GM21515 (cell line): ENCODE measurements at regions not wholly inside any gene's neighbourhood (a gene's known extent, or its start where the extent isn't known, plus 50 kb on each side); places are given as distances from the start of the nearest gene placed in this dataset.
A peak's percentile ranks its signal among the peaks of the same experiment; 100 is the strongest.
"Not testable (repeated sequence)": the region's sequence is repeated elsewhere in the genome, so short reads cannot be mapped to it uniquely, and the experiment has no call there.

Experiments
- ATAC-seq: cut with Tn5 transposase; IDR thresholded peaks from one replicate; pipeline ENCODE4 v1.9.1; 2021; ENCODE audit not compliant: unreplicated experiment

DNA sequence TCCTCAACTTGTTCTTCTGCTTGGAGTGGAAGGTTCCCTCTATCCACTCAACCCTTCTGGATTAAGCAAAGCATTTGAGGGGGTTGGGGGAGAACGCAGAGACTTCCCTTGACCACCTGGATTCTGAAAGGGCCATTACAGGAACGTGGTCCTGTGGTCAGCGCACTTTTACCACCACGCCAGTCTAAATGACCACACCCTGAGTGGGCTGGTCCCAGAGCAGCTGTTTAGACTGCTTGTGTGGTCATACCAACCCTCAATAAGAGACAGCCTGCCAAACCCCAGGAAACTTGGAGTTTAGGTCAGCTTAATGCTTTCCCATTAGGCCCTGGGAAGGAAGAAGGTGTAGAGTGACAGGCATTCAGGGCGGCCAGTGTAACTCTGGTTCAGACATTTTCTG, 165.5 kb upstream of the ATP2B1 start:
- no peak for ATAC-seq

- peak; percentile 56 for ATAC-seq
Observed at GRCh38 chr12:89873745-89874144, 165.1 kb upstream of the ATP2B1 start.

DNA sequence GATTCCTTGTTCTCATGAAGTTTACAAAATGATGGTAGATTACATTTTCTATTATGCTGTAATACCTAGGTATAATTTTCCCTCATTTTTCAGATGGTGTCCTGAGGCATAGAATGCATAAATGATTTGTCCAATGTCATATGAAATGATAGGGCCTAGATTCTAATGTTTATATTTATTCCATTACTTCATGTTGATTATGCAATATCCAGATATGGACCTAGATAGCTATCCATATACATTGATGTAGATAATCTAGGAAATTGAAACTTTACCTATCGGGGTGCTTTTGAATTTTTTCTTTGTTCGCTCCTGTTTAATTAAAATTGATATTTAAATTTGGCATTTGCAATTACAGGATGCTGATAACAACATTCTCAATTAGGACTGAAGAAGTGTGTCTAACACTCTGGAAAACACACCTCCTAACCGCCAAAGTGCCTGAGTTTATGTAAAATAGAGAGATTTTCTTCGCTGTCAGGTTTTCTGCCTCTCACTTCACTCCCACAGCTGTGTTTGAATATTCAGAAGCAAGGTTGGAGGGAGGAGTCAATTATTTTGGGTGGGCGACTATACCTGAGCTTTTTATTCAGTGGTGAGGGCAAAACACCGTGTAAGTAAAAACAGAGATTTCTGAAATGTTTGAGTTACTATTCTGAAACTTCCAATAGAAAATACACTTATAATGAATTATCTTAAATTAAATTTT, 164.4 kb upstream of the ATP2B1 start:
- ATAC-seq = no peak

- ATAC-seq = no peak
Observed at GRCh38 chr12:89870413-89871184, 162.0 kb upstream of the ATP2B1 start.

DNA sequence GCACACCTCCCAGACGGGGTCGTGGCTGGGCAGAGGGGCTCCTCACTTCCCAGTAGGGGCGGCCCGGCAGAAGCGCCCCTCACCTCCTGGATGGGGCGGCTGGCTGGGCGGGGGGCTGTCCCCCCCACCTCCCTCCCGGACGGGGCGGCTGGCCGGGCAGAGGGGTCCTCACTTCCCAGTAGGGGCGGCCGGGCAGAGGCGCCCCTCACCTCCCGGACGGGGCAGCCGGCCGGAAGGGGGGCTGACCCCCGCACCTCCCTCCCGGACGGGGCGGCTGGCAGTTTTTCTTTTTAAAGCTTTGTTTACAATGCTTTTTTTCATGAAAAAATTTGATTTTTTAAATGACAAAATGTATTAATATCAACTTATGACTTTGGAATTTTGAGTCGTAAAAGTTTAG, 159.0 kb upstream of the ATP2B1 start:
- ATAC-seq = not testable (repeated sequence)

- ATAC-seq = no peak
Observed at GRCh38 chr12:89864411-89864810, 155.8 kb upstream of the ATP2B1 start.

DNA sequence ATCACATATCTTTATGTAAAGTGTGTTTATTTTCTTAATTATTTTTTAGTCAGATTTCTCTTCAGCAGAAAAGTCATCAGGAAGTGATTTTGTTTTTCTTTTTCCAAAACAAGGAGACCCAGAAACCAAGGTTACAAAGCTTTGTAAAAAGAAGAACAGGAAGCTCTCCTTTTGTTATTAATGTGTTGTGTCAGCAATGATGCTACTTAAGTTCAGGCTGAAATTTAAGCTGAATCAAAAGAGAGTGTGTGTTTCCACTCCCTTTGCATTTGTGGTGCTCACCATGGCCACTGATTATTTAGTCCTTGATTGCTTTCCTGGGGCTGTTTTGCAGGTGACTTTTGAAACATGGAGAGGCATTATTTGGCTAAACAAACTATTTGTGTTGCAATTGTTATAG, 155.3 kb upstream of the ATP2B1 start:
- ATAC-seq = peak; percentile 22

- ATAC-seq = peak; percentile 70
Observed at GRCh38 chr12:89863493-89863938, 154.9 kb upstream of the ATP2B1 start.

DNA sequence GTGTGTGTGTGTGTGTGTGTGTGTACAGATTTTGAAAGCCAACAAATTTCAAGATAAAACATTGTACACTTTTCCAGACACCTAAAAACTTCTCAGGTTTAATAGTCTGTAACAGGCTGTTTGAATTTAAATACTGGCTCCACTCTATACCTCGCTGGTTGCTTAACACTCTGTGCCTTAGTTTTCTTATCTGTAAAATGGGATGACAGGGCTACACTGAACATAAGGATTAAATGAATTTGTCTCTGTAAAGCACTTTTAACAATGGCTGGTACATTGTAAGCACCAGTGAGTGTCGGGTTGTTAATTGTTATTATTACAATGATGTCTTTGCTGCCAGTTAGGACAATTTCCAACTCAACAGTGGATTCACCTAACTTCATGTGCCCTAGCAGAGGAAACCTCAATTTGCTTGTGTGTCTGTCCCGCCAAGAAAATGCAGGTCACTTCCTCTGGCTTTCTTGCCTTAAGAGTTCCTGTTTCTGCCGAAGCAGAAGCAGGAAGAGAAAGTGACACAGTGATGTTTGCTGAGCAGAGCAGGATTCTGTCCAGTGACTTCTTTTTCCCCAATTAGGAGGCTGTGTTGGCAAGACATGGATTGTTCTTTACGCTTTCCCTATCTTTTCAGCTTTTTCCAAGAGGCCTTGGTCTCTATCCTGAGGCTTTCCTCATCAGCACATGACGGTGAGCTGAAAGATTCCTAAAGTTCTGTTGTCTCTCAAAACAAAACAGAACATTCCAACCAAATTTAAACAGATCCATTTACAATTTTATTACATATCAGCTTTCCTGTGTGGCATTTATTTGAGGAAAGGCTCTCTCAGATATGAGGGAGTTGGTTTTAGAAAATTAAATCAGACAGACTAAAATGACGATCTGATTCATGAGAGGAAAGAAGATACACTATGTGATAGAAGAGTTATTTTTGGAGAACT, 154.1 kb upstream of the ATP2B1 start:
- peak; percentile 78 for ATAC-seq

DNA sequence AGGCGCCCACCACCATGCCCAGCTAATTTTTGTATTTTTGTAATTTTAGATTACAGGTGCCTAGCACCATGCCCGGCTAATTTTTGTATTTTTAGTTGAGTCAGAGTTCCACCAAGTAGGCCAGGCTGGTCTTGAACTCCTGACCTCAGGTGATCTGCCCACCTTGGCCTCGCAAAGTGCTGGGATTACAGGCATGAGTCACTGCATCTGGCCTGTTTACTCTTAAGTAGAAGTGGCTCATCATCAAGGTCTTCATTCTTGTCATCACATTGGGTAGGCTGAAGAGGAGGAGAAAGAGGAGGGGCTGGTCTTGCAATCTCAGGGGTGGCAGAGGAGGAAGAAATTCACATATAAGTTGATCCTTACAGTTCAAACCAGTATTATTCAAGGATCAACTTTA, 152.4 kb upstream of the ATP2B1 start:
- no peak for ATAC-seq

GRCh38 chr12:89859508-89860220, 151.0 kb upstream of the ATP2B1 start:
- no peak for ATAC-seq

- ATAC-seq = no peak
Observed at GRCh38 chr12:89858718-89859117, 150.1 kb upstream of the ATP2B1 start.

DNA sequence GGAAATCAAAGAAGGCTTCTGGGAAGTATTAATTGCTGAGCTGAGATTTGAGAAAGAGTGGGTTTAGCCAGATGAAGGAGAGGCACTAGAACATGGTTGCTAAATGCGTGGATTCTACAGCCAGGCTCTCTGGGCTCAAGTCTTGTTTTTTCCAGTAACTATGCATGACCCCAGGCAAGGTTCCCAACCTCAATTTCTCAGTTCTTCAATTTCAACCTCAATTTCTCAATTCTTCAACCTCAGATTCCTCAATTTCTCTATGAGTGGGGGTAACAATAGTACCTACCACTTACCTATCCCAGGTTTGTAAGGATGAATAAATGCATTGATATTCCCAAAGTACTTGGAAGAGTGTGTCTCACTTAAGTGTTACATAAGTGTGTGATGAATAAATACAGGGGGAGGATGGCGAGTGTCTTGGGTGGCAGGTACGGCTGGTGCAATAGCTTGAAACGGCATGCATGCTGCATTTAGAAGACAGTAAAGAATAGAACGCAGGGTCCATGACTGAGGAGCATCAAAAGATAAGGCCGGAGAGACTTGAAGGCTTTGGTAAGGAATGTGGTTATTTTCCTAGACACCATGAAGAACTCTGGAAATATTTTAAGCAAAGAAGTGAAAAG, 149.1 kb upstream of the ATP2B1 start:
- peak; percentile 44 for ATAC-seq

DNA sequence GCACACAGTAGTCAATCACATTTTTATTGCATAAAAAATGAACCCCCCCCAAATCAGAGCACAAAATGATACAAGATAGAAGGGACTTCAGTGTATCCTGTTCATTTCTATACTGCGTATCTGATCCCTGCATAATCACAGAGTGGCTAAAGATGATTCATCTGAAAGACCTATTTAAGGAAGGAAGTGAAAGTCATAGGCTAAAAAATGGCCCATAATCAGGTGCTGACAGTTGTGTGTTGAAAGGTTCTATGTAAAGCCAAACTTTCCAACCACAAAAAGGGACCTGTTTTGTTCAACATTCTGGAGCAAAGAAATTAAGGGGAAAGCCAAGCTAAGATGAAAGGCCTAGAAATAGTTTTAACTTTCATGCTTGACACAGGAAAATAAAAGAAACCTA, 147.8 kb upstream of the ATP2B1 start:
- ATAC-seq = peak; percentile 81

- no peak for ATAC-seq
Observed at GRCh38 chr12:89848732-89849131, 140.1 kb upstream of the ATP2B1 start.

DNA sequence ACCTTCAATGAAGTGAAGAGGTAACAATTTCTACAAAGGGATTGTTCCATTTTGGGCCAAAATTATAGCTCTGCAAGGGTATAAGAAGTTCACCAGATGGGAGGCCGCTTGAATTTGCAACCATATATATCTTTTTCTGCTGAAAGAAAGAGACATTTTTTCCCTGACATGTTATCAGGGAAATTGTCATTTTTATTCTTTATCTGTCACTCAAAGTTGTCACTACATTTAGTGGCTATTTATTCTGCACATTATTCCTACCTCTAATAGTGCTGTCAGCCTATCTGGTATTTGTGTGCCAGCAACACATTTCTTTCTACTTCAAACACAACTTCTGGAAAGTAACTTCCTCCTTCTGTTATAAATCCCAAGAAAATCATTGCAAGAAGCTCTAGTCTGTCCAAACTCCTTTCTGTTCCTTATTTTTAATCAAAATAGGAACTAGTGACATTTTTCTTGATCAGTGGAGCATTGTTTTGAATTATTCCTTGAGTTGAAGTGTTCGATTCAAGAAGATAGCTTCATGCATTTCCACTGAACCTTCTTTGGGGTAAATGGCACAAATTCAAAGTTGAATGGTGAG, 137.9 kb upstream of the ATP2B1 start:
- ATAC-seq = no peak

DNA sequence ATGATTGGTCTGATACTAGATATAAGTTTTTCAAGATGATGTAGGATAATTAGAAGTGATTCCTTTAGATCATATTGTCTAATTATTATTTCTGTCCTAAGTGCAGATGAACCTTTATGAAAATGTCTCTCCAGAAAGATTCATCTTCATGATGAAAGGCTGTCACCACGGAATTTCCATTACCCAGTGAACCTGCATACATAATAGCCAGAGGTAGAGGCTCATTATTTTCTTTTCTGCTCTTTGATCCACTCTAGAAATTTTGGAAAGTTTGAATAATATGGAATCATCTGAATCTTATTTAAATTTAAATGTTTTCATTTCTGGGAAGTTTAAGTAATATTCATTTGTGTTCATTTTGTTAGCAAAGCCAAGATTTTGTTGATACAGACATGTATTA, 137.1 kb upstream of the ATP2B1 start:
- no peak for ATAC-seq

GRCh38 chr12:89845366-89845765, 136.7 kb upstream of the ATP2B1 start:
- no peak for ATAC-seq

DNA sequence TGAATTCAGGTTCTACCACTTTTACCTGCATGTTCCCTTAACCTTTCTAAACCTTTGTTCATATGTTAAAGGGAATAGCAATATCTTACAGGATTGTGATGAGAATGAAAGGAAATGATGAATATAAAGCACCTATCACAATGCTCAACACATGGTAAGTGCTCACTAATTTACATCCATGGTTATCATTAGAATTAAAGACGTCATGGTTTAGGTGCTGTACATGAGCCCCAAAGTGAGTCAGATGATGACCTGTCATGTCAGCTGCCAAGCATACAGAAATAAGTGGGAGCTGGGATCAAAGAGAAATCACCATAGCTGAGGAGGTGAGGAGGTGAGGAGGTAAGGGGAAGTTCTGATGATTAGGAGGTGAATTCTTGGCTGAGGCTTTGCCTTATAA, 135.9 kb upstream of the ATP2B1 start:
- ATAC-seq = no peak
